ENCODE measurements at regions not wholly inside any gene's neighbourhood (a gene's known extent, or its start where the extent isn't known, plus 50 kb on each side); places are given as distances from the start of the nearest gene placed in this dataset.

DNA sequence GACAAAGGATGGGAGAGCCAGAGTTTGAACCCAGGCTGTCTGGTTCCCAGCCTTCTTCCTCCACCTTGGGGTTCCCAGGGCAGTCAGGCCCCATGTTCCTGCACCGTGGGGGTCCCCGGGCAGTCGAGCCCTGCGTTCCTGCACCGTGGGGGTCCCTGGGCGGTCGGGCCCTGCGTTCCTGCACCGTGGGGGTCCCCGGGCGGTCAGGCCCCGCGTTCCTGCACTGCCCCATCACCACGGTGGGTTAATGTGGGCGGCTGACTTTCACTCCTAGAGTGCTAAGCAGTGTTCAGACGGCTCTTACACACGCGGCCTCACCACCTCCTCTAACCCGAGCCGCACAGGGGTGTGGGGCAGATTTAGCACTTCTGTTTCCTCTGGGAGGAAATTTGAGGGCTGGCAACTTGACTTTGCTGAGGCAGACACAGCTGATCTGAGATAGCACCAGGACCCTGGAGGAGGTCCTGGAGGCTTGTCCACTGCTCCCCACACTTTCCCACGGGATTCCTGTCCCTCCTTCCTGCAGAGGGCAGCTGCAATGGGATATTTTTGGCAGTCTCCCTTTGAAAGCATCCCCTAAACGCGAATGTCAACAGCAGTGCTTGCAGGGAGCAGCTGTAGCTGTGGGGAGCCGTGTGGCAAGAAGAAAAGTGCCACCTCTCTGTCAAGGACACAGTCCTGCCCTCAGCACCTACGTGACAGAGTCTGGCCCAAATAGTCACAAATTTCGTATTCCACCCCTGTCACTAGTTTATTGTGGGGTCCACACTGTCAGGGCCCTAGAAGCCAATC lies 239.4 kb downstream of the TEX29 start:
- no peaks in the 10 kb centered on the region for H3K36me3 ChIP-seq (ENCODE audit: low read depth, missing control alignments)
- DNase-seq: no peak
- intact Hi-C loops (cut with DNase I; ENCODE audit: low total_unique reads): no loop called here
- H3K4me1 ChIP-seq: no peaks in the 10 kb centered on the region
- WGBS, 2 donors: 61 to 70% methylated on average over 18 to 26 of the region's 26 CpGs
- no peak for TF ChIP-seq CTCF (IDR thresholded peaks at IDR 0.05)
- no peak for TF ChIP-seq POLR2A (IDR thresholded peaks at IDR 0.05)
- H3K27ac ChIP-seq: no peak overlapping the region
- H3K27me3 ChIP-seq: no peaks in the 10 kb centered on the region
- H3K4me3 ChIP-seq: no peak overlapping the region
- no peaks in the 10 kb centered on the region for H3K9me3 ChIP-seq

- intact Hi-C loops (cut with DNase I; ENCODE audit: low total_unique reads): no loop called here
These were observed 240.8 kb downstream of the TEX29 start for GRCh38 chr13:111561091-111561781.

DNA sequence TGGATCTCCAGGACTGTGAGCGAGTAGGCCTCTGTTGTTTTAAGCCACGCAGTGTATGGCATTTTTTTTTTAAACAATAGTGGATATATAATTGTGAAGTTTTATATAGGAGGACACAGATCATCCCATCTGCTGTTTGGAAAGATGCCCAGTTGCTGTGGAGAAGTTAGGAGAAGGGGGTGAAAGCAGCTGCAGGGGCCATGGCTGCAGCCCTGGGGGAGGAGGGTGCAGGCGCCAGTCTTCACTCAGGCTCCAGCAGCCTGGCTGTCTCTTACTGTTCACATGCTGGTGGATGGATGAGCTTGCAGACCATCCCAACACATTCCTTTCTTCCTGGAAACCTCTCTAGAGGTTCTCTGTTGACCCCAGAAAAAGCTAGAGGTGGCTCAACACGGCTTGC lies 242.3 kb downstream of the TEX29 start:
- no peaks in the 10 kb centered on the region for H3K36me3 ChIP-seq (ENCODE audit: low read depth, missing control alignments)
- no peaks in the 10 kb centered on the region for H3K9me3 ChIP-seq
- H3K4me3 ChIP-seq: no peak overlapping the region
- no peaks in the 10 kb centered on the region for H3K27me3 ChIP-seq
- H3K4me1 ChIP-seq: no peaks in the 10 kb centered on the region
- no peak for DNase-seq
- no peak overlapping the region for H3K27ac ChIP-seq
- intact Hi-C loops (cut with DNase I; ENCODE audit: low total_unique reads): no loop called here
- TF ChIP-seq POLR2A (IDR thresholded peaks at IDR 0.05): no peak
- TF ChIP-seq CTCF (IDR thresholded peaks at IDR 0.05): no peak
- WGBS, 2 donors: 59 to 60% methylated on average over 4 of the region's 4 CpGs

More at GRCh38 chr13:111561091-111561781, 240.8 kb downstream of the TEX29 start:
- Histone ChIP-seq H3K36me3 (ENCODE audit: low read depth, missing control alignments) (no peaks in the 10 kb centered on the region), H3K4me1 (no peaks in the 10 kb centered on the region), H3K9me3 (no peaks in the 10 kb centered on the region), H3K4me3 (no peak overlapping the region), H3K27ac (no peak overlapping the region), H3K27me3 (no peaks in the 10 kb centered on the region)
- WGBS, 2 donors: 87 to 90% methylated on average over 16 of the region's 16 CpGs
- TF ChIP-seq CTCF (IDR thresholded peaks at IDR 0.05): no peak
- TF ChIP-seq POLR2A (IDR thresholded peaks at IDR 0.05): no peak
- no peak for DNase-seq

DNA sequence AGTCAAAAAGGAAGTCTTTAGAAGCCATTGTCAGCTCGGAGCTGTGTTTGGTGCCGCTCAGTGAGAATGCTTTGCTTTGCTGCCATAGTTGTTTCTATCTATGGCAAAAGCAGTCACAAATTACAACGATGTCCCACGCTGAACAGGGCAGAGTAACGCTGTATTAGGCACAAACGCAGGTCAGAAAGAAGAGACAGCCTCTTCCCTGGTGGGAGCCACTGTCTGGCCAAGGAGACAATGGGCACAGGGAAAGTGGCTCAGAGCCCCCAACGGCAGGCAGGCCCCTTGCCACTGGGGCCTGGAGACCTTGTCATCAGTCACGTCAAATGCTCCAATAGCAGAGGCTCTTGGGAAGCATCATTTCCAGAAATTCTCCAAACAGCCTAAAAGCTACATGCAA lies 244.2 kb downstream of the TEX29 start:
- no peak for DNase-seq
- H3K36me3 ChIP-seq (ENCODE audit: low read depth, missing control alignments): no peaks in the 10 kb centered on the region
- intact Hi-C loops (cut with DNase I; ENCODE audit: low total_unique reads): no loop called here
- H3K27me3 ChIP-seq: no peaks in the 10 kb centered on the region
- H3K9me3 ChIP-seq: no peaks in the 10 kb centered on the region
- no peaks in the 10 kb centered on the region for H3K4me1 ChIP-seq
- TF ChIP-seq POLR2A (IDR thresholded peaks at IDR 0.05) (no peak), CTCF (IDR thresholded peaks at IDR 0.05) (no peak)
- 71 to 78% methylated on average over 8 of the region's 8 CpGs for WGBS, 2 donors
- H3K4me3 ChIP-seq: no peak overlapping the region
- no peak overlapping the region for H3K27ac ChIP-seq

Data from testis (tissue), 2 donors.